ENCODE measurements at regions not wholly inside any gene's neighbourhood (a gene's known extent, or its start where the extent isn't known, plus 50 kb on each side); places are given as distances from the start of the nearest gene placed in this dataset.

DNA sequence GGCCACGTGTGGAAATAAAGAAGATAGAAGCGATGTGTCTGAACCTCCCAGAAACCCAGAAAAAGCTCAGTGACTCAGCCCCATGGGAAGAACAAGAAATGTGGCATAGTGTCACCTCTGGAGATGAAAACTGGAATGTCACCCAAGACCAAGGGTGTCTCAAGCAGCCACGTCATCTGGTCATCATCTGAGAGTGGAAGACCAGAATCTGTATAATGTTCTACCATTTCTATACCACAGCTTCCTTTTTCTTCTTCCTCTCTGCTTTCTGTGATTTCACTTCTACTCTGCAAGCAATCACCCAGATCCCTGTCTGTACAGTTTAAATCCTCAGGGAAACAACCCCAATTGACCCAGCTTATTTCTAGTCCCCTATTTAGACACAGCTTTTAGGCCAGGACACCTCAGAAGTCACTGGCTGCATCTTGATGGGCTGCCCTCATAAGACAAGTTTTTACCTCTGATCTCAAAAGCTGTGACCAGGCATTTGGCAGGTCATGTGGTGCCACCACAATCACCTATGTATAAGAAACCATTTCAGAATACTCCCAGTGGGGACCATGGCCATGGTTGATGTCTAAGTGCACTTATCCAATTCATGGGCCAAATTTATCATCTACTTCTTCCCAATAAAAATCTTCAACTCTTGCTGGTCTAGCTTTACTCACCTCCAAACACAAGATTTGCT, 278.5 kb upstream of the UMPS start:
- DNase-seq: no peak

DNA sequence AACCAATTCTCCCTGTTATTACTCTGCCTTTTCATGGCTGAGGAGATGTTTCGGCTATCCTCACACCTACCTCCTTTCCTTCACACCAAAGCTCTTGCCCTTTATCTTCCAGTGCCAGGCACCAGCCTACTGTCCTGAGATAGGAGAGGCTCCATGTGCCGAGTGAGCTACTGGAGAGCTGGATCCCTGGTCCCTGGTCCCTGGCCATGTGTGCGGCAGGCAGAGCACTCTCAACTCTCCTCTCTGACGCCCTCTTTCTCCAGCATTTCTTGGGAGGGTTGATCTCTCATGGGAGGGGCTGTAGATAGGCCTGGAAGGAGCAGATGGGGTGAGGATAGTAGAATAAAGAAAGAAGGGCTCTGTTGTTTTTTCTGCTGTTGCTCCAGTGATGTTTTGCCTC, 277.1 kb upstream of the UMPS start:
- DNase-seq: no peak

DNA sequence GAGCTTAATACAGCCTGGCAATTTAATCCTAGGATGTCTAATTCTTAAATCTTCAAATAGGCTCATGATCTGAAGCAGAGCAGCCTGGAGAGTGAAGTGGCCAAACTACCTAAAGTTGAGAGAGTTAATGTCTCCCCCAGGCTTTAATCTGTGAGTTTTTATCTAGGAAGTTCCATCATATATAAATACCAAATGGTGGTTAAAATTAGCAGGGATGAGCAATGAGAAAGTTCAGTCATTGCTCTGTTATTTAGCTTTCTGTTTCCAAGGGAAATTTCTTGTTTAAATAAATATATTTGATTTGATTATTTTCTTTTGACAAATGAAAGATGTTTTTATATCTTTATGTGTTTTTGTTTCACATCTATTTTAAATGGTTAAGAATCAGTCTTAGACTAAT, 274.4 kb upstream of the UMPS start:
- no peak for DNase-seq

DNA sequence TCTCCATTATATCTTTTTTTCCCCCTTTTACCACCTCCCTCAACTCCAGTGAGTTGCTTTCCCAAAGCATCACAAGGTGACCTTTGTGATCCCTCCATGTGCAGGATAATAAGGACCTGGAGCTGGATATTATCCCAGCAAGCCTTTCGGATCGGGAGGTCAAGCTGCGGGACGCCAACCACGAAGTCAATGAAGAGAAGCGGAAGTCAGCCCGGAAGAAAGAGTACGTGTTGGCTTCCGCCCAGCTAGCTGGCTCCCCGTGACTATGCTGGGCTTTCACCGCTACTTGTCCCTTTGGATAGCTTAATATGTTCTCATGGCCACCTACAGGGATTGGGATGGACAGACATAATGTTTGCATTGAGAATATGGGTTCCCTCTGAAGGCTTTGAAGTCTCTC, 273.7 kb upstream of the UMPS start:
- peak; percentile 12 for DNase-seq

DNA sequence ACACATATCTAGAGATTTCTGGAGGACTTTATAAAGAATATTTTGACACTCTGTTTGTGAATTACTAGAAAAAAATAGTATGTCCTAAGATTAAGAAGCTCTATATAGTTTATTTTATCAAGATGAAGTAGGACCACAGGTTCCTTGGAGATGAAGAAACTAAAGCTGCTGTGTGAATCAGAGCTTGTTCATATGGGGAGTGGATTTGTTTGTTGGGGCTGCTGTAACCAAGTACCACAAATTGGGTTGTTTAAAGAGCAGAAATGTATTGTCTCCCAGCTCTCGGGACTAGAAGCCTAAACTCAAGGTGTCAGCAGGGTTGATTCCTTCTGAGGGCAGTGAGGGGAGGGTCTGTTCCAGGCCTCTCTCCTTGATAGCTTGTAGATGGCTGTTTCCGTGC, 270.6 kb upstream of the UMPS start:
- DNase-seq: no peak

DNA sequence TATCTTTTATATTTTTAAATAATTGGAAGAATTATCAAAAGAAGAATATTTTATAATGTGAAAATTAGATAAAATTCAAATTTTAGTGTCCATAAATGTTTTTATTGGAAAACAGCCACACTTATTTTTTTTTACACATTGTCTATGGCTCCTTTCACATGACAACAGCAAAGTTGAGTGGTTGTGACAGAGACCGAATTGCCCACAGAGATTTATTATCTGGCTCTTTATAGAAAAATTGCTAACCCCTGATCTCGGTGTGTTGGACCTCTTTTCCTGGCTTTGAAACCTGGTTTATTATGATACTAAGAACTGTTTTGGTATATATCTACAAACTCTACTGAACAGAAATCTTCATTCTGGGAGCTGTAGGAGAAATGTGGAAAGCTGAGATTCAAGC, 269.1 kb upstream of the UMPS start:
- no peak for DNase-seq

DNA sequence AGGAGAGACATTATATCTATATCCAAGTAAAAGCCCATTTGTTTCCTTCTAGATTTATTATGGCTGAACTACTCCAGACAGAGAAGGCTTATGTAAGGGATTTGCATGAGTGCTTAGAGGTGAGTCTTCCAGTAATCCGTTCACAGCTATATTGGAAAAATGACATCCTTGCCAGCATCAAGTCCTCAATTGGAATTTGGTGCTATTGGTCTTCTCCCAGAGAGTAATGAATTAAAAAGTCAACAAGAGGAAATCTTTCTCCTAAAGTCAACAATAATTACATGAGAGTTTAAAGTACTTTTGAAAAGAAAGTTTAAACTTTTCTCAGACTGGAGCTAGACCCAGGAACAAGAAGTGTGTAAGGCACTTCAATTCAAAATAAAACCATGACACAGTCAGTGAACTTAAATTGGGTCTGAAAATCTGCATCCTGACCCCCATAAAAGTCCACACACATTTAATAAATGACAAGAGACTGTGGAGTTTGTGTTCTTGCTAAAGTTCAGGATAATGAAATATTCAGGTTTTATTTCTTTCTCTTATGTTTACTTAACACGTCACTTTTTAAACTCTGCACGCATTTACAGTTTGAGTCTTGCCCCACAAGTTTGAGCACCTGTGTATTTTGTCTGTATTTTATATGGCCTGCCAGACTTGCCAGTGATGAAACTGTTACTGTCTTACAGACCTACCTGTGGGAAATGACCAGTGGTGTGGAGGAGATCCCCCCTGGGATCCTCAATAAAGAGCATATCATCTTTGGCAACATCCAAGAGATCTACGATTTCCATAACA, 268.2 kb upstream of the UMPS start:
- no peak for DNase-seq

DNA sequence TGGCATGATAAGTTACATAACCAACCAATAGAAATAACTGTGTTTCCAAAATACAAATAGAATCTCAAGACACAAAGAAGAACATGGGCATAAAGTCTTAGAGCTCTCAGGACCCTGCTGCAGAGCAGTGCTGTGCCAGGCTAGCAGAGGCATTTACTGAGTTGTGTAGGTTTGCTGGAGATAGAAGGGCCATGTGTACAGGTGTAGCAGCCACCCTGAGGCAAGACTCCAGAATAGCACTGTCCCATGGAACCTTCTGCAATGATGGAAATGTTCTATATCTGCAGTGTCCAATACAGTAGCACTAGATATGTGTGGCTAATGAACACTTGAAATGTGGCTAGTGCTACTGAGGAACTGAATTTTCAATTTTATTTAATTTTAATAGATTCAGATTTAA, 267.0 kb upstream of the UMPS start:
- DNase-seq: no peak

DNA sequence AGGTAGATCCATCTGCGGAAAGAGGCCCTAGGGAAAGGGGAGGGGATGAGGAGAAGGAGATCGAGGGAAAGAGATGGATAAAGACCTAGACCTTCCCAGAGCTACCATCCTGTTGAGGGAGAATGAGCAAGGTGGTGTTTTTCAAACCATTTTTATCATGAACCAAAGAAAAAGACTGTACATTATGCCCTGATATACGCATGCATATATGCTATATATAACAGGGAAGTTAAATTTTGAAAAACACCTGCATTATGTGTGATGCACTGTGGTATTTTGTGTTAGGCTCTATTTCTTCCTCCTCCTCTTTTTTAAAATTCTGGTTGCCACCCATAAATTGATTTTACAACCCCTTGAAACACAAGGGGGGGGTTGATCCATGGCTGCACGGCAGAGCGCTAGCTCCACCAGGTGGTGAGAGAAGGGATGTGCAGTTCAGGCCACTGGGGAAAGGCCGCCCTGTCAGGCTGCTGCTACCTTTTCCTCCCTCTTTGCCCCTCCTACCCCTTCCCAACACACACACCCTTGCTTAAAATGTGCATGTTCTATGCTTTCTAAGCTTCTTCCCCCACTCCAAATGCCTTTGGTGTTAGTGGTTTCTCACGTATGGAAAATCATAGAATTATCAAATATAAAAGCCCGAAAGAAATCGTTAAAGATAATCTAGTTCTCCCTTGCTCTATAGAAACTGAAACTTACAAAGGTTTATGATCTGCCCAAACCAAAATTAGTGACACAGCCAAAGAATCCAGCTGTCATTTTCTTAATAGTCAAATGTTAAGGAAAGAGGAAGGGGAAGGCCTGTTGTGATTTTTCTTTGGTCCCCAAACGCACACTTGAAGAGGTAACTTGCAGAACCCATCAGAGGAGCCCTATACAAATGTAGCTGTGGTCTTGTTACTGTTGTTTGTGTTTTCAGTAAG, 262.0 kb upstream of the UMPS start:
- peak; percentile 84 for DNase-seq

DNA sequence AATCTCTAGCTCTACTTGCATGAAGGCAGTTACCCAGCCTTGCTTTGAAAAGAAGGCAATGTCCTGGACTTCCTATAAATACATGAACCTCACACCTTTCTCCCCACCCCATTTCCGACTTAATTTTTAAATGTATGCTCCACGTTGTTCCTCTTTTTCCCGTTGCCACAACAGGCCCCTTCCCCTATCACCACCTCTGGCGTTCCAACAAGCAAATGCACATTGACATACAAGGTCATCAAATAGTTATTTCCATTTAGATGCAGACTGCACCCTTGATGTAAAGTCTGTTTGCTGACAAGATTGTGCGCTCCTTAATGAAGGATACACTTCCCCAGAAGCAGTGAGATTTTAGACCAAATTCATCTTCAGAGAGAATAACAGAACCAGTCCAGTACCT, 260.7 kb upstream of the UMPS start:
- DNase-seq: no peak

DNA sequence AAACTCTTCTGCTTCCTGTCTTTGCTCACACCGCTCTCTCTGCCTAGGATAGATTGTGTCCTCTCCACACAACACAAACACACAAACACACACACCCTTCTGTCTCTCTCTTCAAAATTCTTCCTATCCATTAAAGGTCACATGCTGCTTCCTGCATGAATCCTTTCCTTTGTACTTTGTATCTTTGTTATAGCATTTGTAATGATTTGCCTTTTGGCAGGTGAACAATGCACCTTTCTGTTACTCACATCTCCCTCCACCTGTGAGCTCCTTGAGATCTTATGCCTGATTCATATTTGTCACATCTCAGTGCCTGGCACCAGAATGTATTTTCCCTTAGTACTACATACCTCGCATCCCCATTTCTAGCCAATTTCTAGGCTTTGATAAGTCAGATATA, 251.4 kb upstream of the UMPS start:
- no peak for DNase-seq

DNA sequence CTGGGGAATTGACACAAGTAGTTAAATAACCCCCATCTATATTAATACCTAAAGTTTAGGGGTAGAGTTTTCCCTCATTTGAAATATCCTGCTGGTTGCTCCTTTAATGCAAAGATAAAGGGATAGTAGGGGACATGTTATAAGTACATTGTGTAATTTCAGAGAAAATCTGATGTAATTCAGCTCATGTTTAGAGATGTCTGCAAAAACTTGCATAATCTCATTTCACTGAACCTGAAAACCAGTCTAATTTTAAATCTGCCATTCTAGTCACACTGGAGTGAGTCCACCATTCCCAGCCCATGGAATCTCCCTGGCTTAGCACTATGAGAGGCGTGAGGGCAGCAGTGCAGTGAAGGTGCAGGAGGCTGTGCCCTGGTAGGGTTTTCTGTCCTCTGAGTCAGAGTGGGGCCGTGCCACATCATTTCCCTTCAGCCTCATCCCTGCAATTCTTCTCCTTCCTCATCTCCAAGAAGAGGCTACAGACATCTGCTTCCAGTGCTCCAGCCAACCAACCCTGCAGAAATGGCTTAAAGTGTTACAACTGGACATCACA, 246.3 kb upstream of the UMPS start:
- no peak for DNase-seq

DNA sequence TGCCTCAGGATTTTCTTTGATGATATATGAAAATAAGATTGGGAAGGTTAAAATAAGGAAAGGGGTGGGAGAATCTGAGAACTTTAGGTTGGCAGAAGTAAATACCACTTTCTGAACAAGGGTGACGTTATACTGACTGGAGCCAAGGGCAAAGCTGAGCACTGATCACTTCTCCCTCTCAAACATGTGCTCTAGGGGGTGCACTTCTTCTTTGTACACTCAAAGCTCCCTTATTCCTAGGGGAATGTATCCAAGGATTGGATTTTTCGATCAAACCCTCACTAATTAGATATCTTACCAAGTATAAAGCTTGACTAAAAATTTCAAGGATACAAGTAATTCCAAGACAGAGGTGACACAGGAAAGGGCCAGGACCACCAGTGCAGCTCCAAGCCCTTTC, 243.9 kb upstream of the UMPS start:
- DNase-seq: no peak

DNA sequence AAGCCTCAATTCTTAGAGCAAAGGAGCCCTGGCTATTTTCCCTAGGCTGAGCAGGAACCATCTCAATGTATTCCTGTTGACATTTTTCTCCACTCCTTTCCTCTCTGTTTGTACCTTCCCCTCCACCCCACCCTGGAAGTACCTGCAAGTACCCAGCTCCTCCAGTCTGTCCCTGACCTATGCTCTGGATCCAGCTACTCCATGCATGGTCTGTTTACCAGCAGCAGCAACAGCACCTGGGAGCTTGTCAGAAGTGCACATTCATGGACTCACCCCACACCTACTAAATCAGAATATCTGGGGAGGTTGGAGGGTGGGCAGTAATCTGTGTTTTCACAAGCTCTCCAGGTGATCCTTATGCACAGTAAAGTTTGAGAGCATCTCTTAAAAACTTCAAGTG, 240.7 kb upstream of the UMPS start:
- no peak for DNase-seq

DNA sequence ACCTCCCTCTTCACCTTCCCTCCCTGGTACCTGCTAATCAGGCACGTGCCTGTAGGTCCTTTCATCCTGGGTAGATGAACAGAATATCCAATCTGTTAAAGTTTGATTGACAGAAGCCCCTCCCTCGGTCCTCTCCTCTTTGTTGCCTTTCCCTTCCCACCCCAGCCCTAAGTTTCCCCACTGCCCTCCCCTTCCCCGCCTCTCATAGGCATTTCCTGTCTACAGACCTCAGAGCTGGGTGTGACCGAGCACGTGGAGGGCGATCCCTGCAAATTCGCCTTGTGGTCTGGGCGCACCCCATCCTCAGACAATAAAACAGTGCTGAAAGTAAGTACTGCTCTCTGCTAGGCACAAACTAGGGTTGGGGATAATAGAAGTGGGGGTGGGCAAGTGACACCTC, 239.2 kb upstream of the UMPS start:
- no peak for DNase-seq

DNA sequence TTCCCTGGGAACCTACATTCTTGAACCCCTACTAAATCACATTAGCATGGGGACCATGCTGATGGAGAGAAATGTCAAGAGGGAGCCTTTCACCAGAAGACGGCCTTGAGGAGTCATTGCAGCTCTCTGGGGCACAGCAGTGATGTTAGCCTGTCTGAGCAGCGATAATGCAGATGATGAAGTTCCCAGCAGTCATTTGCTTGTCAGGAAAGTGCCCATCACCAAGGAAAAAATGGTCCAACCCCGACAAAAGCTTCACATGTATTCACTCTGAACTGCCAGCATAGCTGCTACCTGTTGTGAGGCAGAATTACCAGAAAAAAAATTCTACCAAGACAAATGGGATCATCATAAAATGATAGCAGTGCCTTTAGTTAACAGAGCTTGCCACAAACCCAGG, 238.4 kb upstream of the UMPS start:
- DNase-seq: no peak

DNA sequence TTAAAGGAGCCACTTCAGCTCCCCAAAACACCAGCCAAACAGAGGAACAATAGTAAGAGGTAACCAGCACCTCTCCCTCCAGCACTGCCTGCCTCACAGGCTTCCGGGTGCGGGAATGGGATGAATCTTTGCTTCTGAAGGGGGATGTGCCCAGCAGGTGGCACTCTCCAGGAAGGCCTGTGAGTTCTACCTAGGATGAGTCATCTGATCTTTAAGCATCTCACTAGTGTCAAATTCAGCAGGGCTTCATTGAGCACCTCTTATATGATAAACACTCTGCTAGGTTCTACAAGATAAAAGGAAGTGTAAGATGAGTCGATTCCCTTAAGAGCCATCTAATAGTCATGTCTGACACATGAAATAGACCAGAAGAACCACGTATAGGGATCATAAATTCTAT, 237.4 kb upstream of the UMPS start:
- DNase-seq: no peak

DNA sequence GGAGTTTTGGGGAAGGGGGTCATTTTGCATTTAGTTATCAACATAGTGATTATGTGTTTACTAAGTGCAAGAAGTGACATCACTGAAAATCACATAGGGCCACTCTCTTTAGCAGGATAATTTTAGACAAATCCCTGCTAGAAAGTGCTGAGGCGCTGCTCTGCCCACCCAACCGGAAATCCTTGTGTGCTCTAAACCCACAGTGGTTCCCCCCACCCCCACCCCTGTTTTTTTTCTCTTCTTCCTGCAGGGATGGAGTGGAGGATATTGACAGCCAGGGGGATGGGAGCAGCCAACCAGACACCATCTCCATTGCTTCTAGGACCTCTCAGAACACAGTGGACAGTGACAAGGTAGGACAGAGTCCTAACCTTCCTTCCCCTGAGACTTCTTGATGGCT, 234.2 kb upstream of the UMPS start:
- DNase-seq: peak; percentile 37

DNA sequence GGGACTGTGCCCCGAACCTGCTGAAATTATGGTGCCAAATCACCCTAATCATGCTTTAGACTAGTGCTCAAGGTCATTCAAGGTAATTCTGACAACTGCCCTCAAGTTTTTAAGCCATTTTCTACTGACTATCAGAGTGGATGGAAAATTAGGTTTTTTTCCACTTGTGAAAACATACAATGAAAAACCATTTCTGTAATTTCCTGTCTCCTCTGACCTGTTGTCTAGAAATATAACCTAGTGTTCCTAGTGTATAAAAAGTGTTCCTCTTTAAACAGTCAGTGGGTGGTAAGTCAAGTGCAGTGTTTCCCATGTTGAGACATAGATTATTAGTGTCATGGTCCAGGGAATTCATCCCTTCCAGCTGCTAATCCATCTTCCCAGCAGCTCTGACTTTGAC, 232.8 kb upstream of the UMPS start:
- no peak for DNase-seq

DNA sequence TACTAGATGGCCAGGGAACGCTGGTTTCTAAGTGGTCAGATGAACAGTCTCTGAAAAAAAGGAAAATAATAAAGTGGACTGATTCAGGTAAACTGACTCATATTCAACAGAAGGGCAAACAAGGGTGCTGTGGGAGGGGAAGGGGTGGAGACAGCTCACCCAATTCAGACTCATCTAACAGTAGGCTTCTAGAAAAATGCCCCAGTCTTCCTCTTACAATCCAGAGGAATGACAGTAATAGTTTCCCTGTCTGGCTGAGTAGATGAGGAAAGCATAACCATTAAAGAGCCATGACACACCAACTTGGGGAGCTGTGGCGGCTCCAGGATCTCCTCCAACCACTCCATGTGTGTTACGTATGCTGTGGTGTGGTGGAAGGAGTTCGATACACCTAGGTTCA, 231.4 kb upstream of the UMPS start:
- no peak for DNase-seq

DNA sequence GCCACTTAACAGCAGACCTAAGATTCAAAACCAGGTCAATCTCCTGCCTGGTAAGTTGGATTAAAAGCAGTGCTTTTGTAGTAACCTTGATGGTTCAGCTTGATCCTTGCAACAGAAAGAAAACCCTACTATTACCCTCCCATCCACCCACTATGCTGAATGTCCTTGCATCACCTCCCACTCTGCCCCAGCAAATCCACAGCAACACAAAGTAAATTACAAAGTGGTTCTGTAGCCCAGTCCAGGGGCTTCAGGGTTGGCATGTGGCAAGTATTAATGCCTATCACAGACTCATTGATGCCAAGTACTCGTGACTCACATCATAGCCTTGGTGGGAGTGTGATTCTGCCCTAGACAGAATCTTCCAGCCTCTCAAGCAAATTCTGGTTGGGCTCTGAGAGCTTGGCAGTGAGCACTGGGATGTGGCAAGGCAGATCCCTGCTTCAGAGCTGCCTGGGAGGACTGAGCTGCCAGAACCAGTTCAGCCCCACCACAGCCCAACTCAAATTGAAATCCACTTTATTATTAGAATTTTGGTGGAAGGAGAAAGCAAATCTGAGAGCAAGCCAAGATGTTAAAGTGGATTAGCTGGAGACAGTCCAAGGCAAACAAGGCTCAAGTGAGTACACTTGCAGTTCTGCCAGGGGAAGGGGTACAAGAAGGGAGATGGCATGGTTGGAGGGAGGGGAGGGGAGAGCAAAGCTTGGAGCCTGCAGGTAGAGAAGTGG, 225.8 kb upstream of the UMPS start:
- peak; percentile 6 for DNase-seq

DNA sequence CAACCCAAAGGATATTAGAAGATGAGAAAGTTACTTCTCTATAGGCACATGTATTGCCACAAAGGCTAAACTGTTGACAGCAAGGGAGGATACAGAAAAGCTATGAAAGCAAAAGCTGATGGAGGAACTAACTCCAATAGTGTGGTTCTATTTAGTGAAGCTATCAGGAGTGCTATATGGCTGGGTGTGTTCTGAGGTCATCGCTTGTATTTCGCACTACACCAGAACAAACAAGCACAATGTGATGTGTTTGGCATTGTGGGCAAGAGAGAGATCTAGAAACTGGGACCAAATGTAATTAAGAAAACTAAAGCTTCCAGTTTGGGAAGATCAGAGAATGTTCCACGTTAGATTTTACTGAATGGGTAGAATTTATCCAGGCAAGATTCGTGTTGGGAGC, 220.4 kb upstream of the UMPS start:
- no peak for DNase-seq

DNA sequence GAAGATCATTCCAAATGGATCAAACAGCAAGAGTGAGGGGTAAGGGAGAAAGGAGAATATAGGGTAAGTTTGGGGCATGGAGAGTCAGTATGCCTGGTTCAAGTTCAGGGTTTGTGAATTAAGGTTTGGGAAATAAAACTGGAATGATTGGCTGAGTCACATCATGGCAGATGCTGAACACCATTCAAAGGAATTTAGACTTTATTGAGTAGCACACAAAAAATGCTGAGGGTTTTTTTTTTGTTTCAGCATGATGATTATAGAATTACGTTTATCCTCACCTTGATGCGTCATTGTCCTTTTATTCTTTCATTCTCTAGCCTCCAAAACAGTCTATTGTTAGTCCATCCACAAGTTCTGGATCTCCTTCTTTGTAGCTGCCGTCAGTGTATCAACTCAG, 220.0 kb upstream of the UMPS start:
- DNase-seq: no peak

Measured in eye (tissue), 1 donor.